HCT116 (cell line): ENCODE measurements at regions not wholly inside any gene's neighbourhood (a gene's known extent, or its start where the extent isn't known, plus 50 kb on each side); places are given as distances from the start of the nearest gene placed in this dataset.

Experiments
- ATAC-seq: fragments of 200-7000 bp; cut with Tn5 transposase; 2 replicates; pipeline ENCODE4 v1.9.1; 2020; ENCODE audit warnings: mild to moderate bottlenecking, moderate library complexity
- BruUV-seq: library from RNA; stranded (reverse); fragments of 400-500 nt; replicated peaks from 2 replicates; lab custom pipeline; 2021; lab: Mats Ljungman, UMichigan
- CTCF ChIA-PET: fragments of 300-600 bp; sonication (Branson Sonifier 250); formaldehyde crosslinking; loops from one replicate; lab custom pipeline; 2021; ENCODE audit warnings: antibody characterized with exemption; lab: Charles Lee
- POLR2A ChIA-PET: fragments of 300-600, 350-600 bp; sonication (Branson Sonifier 250); formaldehyde crosslinking; loops from one replicate; lab custom pipeline; 2021; ENCODE audit warnings: antibody characterized with exemption; lab: Charles Lee
- RAD21 ChIA-PET, 2 experiments: fragments of 300-600 bp; sonication (Branson Sonifier 250); formaldehyde crosslinking; loops; one replicate each; lab custom pipeline; 2023; ENCODE audit warnings: low total read pairs in 2 of 2; ENCODE audit not compliant: uncharacterized antibody in 2 of 2, unreplicated experiment in 2 of 2, low non-redundant PET in 1 of 2; lab: Charles Lee
- DNase-seq: peaks from one replicate; pipeline ENCODE4 v3.0.0-alpha.2; 2010; ENCODE audit warnings: low read depth, low spot score
- H2AFZ ChIP-seq: fragments of 200-600 bp; shearing (Covaris generic), sonication (generic); 2 replicates; pipeline ENCODE4 v1.6.1; 2017; ENCODE audit warnings: low read depth, mixed run types, mixed read lengths, antibody characterized with exemption, low read length; ENCODE audit not compliant: poor library complexity, severe bottlenecking
- H3K27ac ChIP-seq: 2 replicates; pipeline ENCODE4 v1.5.1; 2012; ENCODE audit warnings: low read depth, low read length
- H3K27me3 ChIP-seq: fragments of 200-600 bp; sonication (generic); 2 replicates; pipeline ENCODE4 v1.6.1; 2016; ENCODE audit warnings: mixed run types, low read length, mixed read lengths; ENCODE audit not compliant: insufficient read depth
- H3K36me3 ChIP-seq, 2 experiments: fragments of 200-500 bp in 1 of 2; fragments of 200-600 bp in 1 of 2; sonication (Bioruptor generic) in 1 of 2; sonication (generic) in 1 of 2; 2 replicates each; pipeline versions ENCODE4 v1.5.1 to v1.6.1; 2014 to 2016; ENCODE audit warnings: low read length in 2 of 2, inconsistent platforms in 1 of 2, mixed read lengths in 1 of 2, mixed run types in 1 of 2; ENCODE audit not compliant: insufficient read depth in 2 of 2, control insufficient read depth in 1 of 2
- H3K4me1 ChIP-seq, 2 experiments: fragments of 200-600 bp in 1 of 2; sonication (generic) in 1 of 2; 2 replicates each; pipeline versions ENCODE4 v1.5.1 to v1.6.1; 2012 to 2017; ENCODE audit warnings: low read length in 2 of 2, inconsistent platforms in 1 of 2, mild to moderate bottlenecking in 1 of 2, mixed read lengths in 1 of 2, mixed run types in 1 of 2, moderate library complexity in 1 of 2; ENCODE audit not compliant: insufficient read depth in 2 of 2, control insufficient read depth in 1 of 2
- H3K4me2 ChIP-seq: fragments of 200-600 bp; sonication (generic); 2 replicates; pipeline ENCODE4 v1.6.1; 2017; ENCODE audit warnings: mixed run types, low read length, mixed read lengths
- H3K4me3 ChIP-seq, 2 experiments: fragments of 200-600 bp in 1 of 2; sonication (generic) in 1 of 2; replicated peaks in 1 of 2; 2 replicates each; pipeline ENCODE4 v1.5.1; 2011 to 2016; ENCODE audit warnings: low read length in 2 of 2, control low read depth in 1 of 2, low read depth in 1 of 2, mild to moderate bottlenecking in 1 of 2, mixed read lengths in 1 of 2, mixed run types in 1 of 2
- H3K79me2 ChIP-seq: fragments of 200-600 bp; sonication (generic); 2 replicates; pipeline ENCODE4 v1.6.1; 2017; ENCODE audit warnings: mild to moderate bottlenecking, mixed run types, low read length, moderate library complexity, mixed read lengths; ENCODE audit not compliant: insufficient read depth
- H3K9ac ChIP-seq: fragments of 200-600 bp; sonication (generic); 2 replicates; pipeline ENCODE4 v1.6.1; 2016; ENCODE audit warnings: low read length, mixed read lengths
- H3K9me2 ChIP-seq: fragments of 200-600 bp; sonication (generic), shearing (Covaris generic); 2 replicates; pipeline ENCODE4 v1.6.1; 2017; ENCODE audit warnings: mixed run types, mild to moderate bottlenecking, moderate library complexity; ENCODE audit not compliant: insufficient read depth
- H3K9me3 ChIP-seq, 2 experiments: fragments of 200-500 bp in 1 of 2; fragments of 200-600 bp in 1 of 2; sonication (Bioruptor generic) in 1 of 2; sonication (generic) in 1 of 2; 2 replicates each; pipeline ENCODE4 v1.6.1; 2014 to 2017; ENCODE audit warnings: low read length in 2 of 2, mixed read lengths in 2 of 2, inconsistent platforms in 1 of 2, low read depth in 1 of 2, mild to moderate bottlenecking in 1 of 2, mixed run types in 1 of 2, moderate library complexity in 1 of 2; ENCODE audit not compliant: control insufficient read depth in 1 of 2, insufficient read depth in 1 of 2
- H4K20me1 ChIP-seq: fragments of 200-600 bp; sonication (generic), shearing (Covaris generic); 2 replicates; pipeline ENCODE4 v1.6.1; 2017; ENCODE audit warnings: mixed run types, mild to moderate bottlenecking, moderate library complexity; ENCODE audit not compliant: insufficient read depth
- ATF3 ChIP-seq: IDR thresholded peaks from 2 replicates; pipeline ENCODE4 v1.6.1; 2012
- CEBPB ChIP-seq: IDR thresholded peaks from 2 replicates; pipeline ENCODE4 v1.6.1; 2012; ENCODE audit warnings: low read depth
- EZH2 ChIP-seq: fragments of 200-600 bp; sonication (generic); IDR thresholded peaks from 2 replicates; pipeline ENCODE4 v1.6.1; 2017; ENCODE audit warnings: antibody characterized with exemption, mixed run types
- EZH2phosphoT487 ChIP-seq: fragments of 200-600 bp; IDR thresholded peaks from 2 replicates; pipeline ENCODE4 v1.6.1; 2018; ENCODE audit warnings: antibody characterized with exemption, borderline replicate concordance
- FOSL1 ChIP-seq: IDR thresholded peaks from 2 replicates; pipeline ENCODE4 v1.6.1; 2012; ENCODE audit warnings: low read depth
- MAX ChIP-seq: IDR thresholded peaks from 2 replicates; pipeline ENCODE4 v1.6.1; 2012
- POLR2A ChIP-seq: IDR thresholded peaks from 2 replicates; pipeline ENCODE4 v1.7.0; 2011; ENCODE audit warnings: borderline replicate concordance; ENCODE audit not compliant: insufficient read depth, insufficient read length; ENCODE audit errors: extremely low read depth
- POLR2AphosphoS5 ChIP-seq: IDR thresholded peaks from 2 replicates; pipeline ENCODE4 v1.6.1; 2011; ENCODE audit warnings: mild to moderate bottlenecking, low read depth, low read length, moderate library complexity
- SP1 ChIP-seq: IDR thresholded peaks from 2 replicates; pipeline ENCODE4 v1.6.1; 2012; ENCODE audit warnings: low read depth
- TCF7L2 ChIP-seq: IDR thresholded peaks from 2 replicates; pipeline ENCODE4 v1.7.0; 2011; ENCODE audit warnings: borderline replicate concordance, inconsistent platforms; ENCODE audit not compliant: insufficient read depth, insufficient read length; ENCODE audit errors: extremely low read depth
- ZBTB33 ChIP-seq: IDR thresholded peaks from 2 replicates; pipeline ENCODE4 v1.6.1; 2011; ENCODE audit warnings: mild to moderate bottlenecking, low read length, moderate library complexity; ENCODE audit not compliant: insufficient replicate concordance; ENCODE audit errors: extremely low read depth
- ZFX ChIP-seq: fragments of 450-650 bp; IDR thresholded peaks from 2 replicates; pipeline ENCODE4 v1.6.1; 2017
- intact Hi-C: fragments of 100-400 bp; cut with micrococcal nuclease; formaldehyde crosslinking; loops from 2 replicates; pipeline ENCODE4 v1.10.0; 2022
- TF ChIP-seq, protein P1 (sequence below), 3 experiments: fragments of 200-600 bp in 1 of 3; sonication (generic) in 1 of 3; IDR thresholded peaks in 2 of 3; conservative IDR thresholded peaks in 1 of 3; 2 replicates each; pipeline ENCODE4 v1.5.1; 2012 to 2017; ENCODE audit warnings: low read depth in 2 of 3, low read length in 2 of 3, antibody characterized with exemption in 1 of 3, borderline replicate concordance in 1 of 3, control low read depth in 1 of 3, mild to moderate bottlenecking in 1 of 3, mixed read lengths in 1 of 3, mixed run types in 1 of 3, moderate library complexity in 1 of 3; ENCODE audit not compliant: insufficient read depth in 1 of 3

DNA sequence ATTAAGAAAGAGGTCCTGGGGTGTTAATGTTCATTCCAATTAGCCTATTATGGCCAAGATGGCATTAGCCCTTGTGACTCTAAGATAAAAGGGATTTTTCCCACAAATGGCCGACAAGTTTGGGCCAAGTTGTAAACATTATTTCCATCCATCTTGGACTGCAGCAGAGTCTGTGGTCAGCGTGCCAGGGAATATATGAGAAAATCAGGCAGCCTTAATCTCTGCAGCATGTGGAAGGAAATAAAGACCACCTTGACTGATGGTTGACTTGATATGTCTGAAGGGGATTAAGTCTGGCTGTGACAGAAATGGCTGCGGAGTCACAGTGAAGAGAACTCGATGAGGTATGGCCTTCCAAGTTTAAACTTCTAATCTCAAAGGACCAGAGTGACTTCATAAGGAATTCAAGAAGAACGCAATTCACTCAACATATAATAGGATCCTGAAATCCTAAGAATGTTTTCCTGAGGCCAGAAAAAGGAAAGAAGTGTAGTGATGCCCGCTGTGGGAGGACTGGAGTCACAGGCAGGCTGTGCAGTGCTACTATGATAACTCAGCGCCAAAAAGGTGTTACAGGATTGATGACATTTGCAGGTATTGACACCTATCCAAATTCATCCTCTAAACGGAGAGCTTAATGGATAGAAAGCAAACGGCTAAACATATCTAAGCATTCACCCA is 287.1 kb downstream of the SEC61B start:
- H3K9me2 ChIP-seq = no peaks in the 10 kb centered on the region
- POLR2A ChIA-PET = no interaction called here
- no peak for TF ChIP-seq ATF3
- TF ChIP-seq ZFX = no peak
- TF ChIP-seq ZBTB33 = no peak
- TF ChIP-seq, protein P1, sequence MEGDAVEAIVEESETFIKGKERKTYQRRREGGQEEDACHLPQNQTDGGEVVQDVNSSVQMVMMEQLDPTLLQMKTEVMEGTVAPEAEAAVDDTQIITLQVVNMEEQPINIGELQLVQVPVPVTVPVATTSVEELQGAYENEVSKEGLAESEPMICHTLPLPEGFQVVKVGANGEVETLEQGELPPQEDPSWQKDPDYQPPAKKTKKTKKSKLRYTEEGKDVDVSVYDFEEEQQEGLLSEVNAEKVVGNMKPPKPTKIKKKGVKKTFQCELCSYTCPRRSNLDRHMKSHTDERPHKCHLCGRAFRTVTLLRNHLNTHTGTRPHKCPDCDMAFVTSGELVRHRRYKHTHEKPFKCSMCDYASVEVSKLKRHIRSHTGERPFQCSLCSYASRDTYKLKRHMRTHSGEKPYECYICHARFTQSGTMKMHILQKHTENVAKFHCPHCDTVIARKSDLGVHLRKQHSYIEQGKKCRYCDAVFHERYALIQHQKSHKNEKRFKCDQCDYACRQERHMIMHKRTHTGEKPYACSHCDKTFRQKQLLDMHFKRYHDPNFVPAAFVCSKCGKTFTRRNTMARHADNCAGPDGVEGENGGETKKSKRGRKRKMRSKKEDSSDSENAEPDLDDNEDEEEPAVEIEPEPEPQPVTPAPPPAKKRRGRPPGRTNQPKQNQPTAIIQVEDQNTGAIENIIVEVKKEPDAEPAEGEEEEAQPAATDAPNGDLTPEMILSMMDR (IDR thresholded peaks at IDR 0.05 in 2 of 3, conservative IDR thresholded peaks at IDR 0.05 in 1 of 3; ENCODE audit: borderline replicate concordance in 1 of 3, insufficient read depth in 1 of 3, low read depth in 2 of 3, low read length in 2 of 3) = no peak
- TF ChIP-seq POLR2AphosphoS5 = no peak
- TF ChIP-seq FOSL1 = no peak
- TF ChIP-seq CEBPB = no peak
- TF ChIP-seq SP1 = no peak
- TF ChIP-seq POLR2A = no peak
- TF ChIP-seq EZH2phosphoT487 = no peak
- no peak for TF ChIP-seq TCF7L2
- no peak for TF ChIP-seq EZH2
- no peak for TF ChIP-seq MAX
- TF ChIP-seq, all 23 proteins: peak for 0
- Histone ChIP-seq H3K4me3 (no peak overlapping the region), H3K4me2 (no peak overlapping the region), H3K9ac (no peak overlapping the region), H3K9me3 (no peaks in the 10 kb centered on the region), H3K4me1 (no peaks in the 10 kb centered on the region), H3K36me3 (no peaks in the 10 kb centered on the region), H3K79me2 (no peaks in the 10 kb centered on the region), H3K27me3 (0 out of 2 replicates have a peak, but pooled peaks cover 3% of the 10 kb centered on the region), H4K20me1 (no peaks in the 10 kb centered on the region), H2AFZ (no peak overlapping the region), H3K27ac (no peak overlapping the region)
- DNase-seq (no peak), ATAC-seq (no peak)
- no TSS peak for BruUV-seq
- intact Hi-C loops = no loop called here
- ChIA-PET CTCF (no interaction called here), RAD21 (no interaction called here)
